ENCODE measurements at regions not wholly inside any gene's neighbourhood (a gene's known extent, or its start where the extent isn't known, plus 50 kb on each side); places are given as distances from the start of the nearest gene placed in this dataset.

GRCh38 chr6:156185113-156185512 is 592.1 kb upstream of the ARID1B start:
- no peak overlapping the region for H3K4me2 ChIP-seq (ENCODE audit: low read length)
- H2AFZ ChIP-seq (ENCODE audit: low read depth, low read length) = no peak overlapping the region
- no peak for TF ChIP-seq MXI1 (conservative IDR thresholded peaks at IDR 0.05; ENCODE audit: poor library complexity, severe bottlenecking)
- TF ChIP-seq, protein P1, sequence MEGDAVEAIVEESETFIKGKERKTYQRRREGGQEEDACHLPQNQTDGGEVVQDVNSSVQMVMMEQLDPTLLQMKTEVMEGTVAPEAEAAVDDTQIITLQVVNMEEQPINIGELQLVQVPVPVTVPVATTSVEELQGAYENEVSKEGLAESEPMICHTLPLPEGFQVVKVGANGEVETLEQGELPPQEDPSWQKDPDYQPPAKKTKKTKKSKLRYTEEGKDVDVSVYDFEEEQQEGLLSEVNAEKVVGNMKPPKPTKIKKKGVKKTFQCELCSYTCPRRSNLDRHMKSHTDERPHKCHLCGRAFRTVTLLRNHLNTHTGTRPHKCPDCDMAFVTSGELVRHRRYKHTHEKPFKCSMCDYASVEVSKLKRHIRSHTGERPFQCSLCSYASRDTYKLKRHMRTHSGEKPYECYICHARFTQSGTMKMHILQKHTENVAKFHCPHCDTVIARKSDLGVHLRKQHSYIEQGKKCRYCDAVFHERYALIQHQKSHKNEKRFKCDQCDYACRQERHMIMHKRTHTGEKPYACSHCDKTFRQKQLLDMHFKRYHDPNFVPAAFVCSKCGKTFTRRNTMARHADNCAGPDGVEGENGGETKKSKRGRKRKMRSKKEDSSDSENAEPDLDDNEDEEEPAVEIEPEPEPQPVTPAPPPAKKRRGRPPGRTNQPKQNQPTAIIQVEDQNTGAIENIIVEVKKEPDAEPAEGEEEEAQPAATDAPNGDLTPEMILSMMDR (IDR thresholded peaks at IDR 0.05; ENCODE audit: poor library complexity, severe bottlenecking) = no peak
- no peak for TF ChIP-seq EP300 (conservative IDR thresholded peaks at IDR 0.05; ENCODE audit: poor library complexity, severe bottlenecking)
- TF ChIP-seq EZH2 (IDR thresholded peaks at IDR 0.05; ENCODE audit: borderline replicate concordance, insufficient read depth, low read length, poor library complexity, severe bottlenecking) = no peak
- no peak for TF ChIP-seq SMC3 (conservative IDR thresholded peaks at IDR 0.05; ENCODE audit: poor library complexity)
- TF ChIP-seq POLR2AphosphoS5 (IDR thresholded peaks at IDR 0.05) = no peak
- TF ChIP-seq TAF1 (IDR thresholded peaks at IDR 0.05; ENCODE audit: low read depth) = no peak
- no peak for TF ChIP-seq RAD21 (conservative IDR thresholded peaks at IDR 0.05)
- TF ChIP-seq, protein P2, sequence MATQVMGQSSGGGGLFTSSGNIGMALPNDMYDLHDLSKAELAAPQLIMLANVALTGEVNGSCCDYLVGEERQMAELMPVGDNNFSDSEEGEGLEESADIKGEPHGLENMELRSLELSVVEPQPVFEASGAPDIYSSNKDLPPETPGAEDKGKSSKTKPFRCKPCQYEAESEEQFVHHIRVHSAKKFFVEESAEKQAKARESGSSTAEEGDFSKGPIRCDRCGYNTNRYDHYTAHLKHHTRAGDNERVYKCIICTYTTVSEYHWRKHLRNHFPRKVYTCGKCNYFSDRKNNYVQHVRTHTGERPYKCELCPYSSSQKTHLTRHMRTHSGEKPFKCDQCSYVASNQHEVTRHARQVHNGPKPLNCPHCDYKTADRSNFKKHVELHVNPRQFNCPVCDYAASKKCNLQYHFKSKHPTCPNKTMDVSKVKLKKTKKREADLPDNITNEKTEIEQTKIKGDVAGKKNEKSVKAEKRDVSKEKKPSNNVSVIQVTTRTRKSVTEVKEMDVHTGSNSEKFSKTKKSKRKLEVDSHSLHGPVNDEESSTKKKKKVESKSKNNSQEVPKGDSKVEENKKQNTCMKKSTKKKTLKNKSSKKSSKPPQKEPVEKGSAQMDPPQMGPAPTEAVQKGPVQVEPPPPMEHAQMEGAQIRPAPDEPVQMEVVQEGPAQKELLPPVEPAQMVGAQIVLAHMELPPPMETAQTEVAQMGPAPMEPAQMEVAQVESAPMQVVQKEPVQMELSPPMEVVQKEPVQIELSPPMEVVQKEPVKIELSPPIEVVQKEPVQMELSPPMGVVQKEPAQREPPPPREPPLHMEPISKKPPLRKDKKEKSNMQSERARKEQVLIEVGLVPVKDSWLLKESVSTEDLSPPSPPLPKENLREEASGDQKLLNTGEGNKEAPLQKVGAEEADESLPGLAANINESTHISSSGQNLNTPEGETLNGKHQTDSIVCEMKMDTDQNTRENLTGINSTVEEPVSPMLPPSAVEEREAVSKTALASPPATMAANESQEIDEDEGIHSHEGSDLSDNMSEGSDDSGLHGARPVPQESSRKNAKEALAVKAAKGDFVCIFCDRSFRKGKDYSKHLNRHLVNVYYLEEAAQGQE (IDR thresholded peaks at IDR 0.05; ENCODE audit: borderline replicate concordance) = no peak
- H3F3A ChIP-seq (ENCODE audit: insufficient read depth, low read length, poor library complexity, severe bottlenecking) = no peaks in the 10 kb centered on the region
- no peak overlapping the region for H3K4me3 ChIP-seq (ENCODE audit: low read length)
- H3K79me2 ChIP-seq (replicated peaks; ENCODE audit: insufficient read depth, low read length) = no peaks in the 10 kb centered on the region
- H3K9me2 ChIP-seq (ENCODE audit: insufficient read depth, low read length) = no peaks in the 10 kb centered on the region
- no peaks in the 10 kb centered on the region for H3K9me3 ChIP-seq (ENCODE audit: low read length)
- H3K36me3 ChIP-seq (ENCODE audit: insufficient read depth, low read length) = no peaks in the 10 kb centered on the region
- H3K27ac ChIP-seq (ENCODE audit: low read length) = no peak overlapping the region
- no peaks in the 10 kb centered on the region for H3K27me3 ChIP-seq (ENCODE audit: insufficient read depth, low read depth, low read length)
- no peaks in the 10 kb centered on the region for H4K20me1 ChIP-seq (ENCODE audit: insufficient read depth)
- no peak overlapping the region for H3K9ac ChIP-seq (ENCODE audit: low read length)

- no peaks in the 10 kb centered on the region for H4K20me1 ChIP-seq (ENCODE audit: insufficient read depth)
- H3K4me3 ChIP-seq (ENCODE audit: low read length) = no peak overlapping the region
- H3K9ac ChIP-seq (ENCODE audit: low read length) = no peak overlapping the region
- H3K27ac ChIP-seq (ENCODE audit: low read length) = no peak overlapping the region
- H3K9me2 ChIP-seq (ENCODE audit: insufficient read depth, low read length) = no peaks in the 10 kb centered on the region
- H3K9me3 ChIP-seq (ENCODE audit: low read length) = no peaks in the 10 kb centered on the region
- H3K4me2 ChIP-seq (ENCODE audit: low read length) = no peak overlapping the region
- no peak overlapping the region for H2AFZ ChIP-seq (ENCODE audit: low read depth, low read length)
- H3F3A ChIP-seq (ENCODE audit: insufficient read depth, low read length, poor library complexity, severe bottlenecking) = no peaks in the 10 kb centered on the region
- H3K79me2 ChIP-seq (replicated peaks; ENCODE audit: insufficient read depth, low read length) = no peaks in the 10 kb centered on the region
- H3K27me3 ChIP-seq (ENCODE audit: insufficient read depth, low read depth, low read length) = no peaks in the 10 kb centered on the region
- no peak for TF ChIP-seq TAF1 (IDR thresholded peaks at IDR 0.05; ENCODE audit: low read depth)
- TF ChIP-seq EP300 (conservative IDR thresholded peaks at IDR 0.05; ENCODE audit: poor library complexity, severe bottlenecking) = no peak
- no peak for TF ChIP-seq POLR2AphosphoS5 (IDR thresholded peaks at IDR 0.05)
- TF ChIP-seq EZH2 (IDR thresholded peaks at IDR 0.05; ENCODE audit: borderline replicate concordance, insufficient read depth, low read length, poor library complexity, severe bottlenecking) = no peak
- TF ChIP-seq, protein P2 (IDR thresholded peaks at IDR 0.05; ENCODE audit: borderline replicate concordance) = no peak
- no peak for TF ChIP-seq MXI1 (conservative IDR thresholded peaks at IDR 0.05; ENCODE audit: poor library complexity, severe bottlenecking)
- H3K36me3 ChIP-seq (ENCODE audit: insufficient read depth, low read length) = no peaks in the 10 kb centered on the region
These were observed 593.5 kb upstream of the ARID1B start for GRCh38 chr6:156183678-156184077.

Measured in neural cell (in vitro differentiated cells).